ENCODE measurements at regions not wholly inside any gene's neighbourhood (a gene's known extent, or its start where the extent isn't known, plus 50 kb on each side); places are given as distances from the start of the nearest gene placed in this dataset.
"Not testable (repeated sequence)": the region's sequence is repeated elsewhere in the genome, so short reads cannot be mapped to it uniquely, and the experiment has no call there.

- DNase-seq = no peak
Observed at GRCh38 chr2:234590076-234590475, 93.2 kb upstream of the ARL4C start.

- DNase-seq = no peak
Observed at GRCh38 chr2:234588054-234588430, 91.2 kb upstream of the ARL4C start.

- DNase-seq = no peak
Observed at GRCh38 chr2:234587341-234588053, 90.6 kb upstream of the ARL4C start.

GRCh38 chr2:234583331-234583730 is 86.5 kb upstream of the ARL4C start:
- no peak for DNase-seq

GRCh38 chr2:234580686-234581085 is 83.8 kb upstream of the ARL4C start:
- no peak for DNase-seq

GRCh38 chr2:234579231-234579962 is 82.5 kb upstream of the ARL4C start:
- DNase-seq = no peak

- DNase-seq = no peak
Observed at GRCh38 chr2:234578389-234578788, 81.5 kb upstream of the ARL4C start.

- no peak for DNase-seq
Observed at GRCh38 chr2:234577191-234577590, 80.3 kb upstream of the ARL4C start.

- DNase-seq = no peak
Observed at GRCh38 chr2:234571620-234572407, 74.9 kb upstream of the ARL4C start.

GRCh38 chr2:234570476-234570875 is 73.6 kb upstream of the ARL4C start:
- no peak for DNase-seq

- no peak for DNase-seq
Observed at GRCh38 chr2:234569776-234570430, 73.0 kb upstream of the ARL4C start.

- DNase-seq = no peak
Observed at GRCh38 chr2:234566622-234567021, 69.7 kb upstream of the ARL4C start.

- no peak for DNase-seq
Observed at GRCh38 chr2:234565842-234566619, 69.2 kb upstream of the ARL4C start.

- DNase-seq = no peak
Observed at GRCh38 chr2:234565201-234565600, 68.3 kb upstream of the ARL4C start.

- no peak for DNase-seq
Observed at GRCh38 chr2:234564699-234565098, 67.8 kb upstream of the ARL4C start.

- no peak for DNase-seq
Observed at GRCh38 chr2:234559609-234560008, 62.7 kb upstream of the ARL4C start.

- no peak for DNase-seq
Observed at GRCh38 chr2:234558642-234559041, 61.8 kb upstream of the ARL4C start.

GRCh38 chr2:234556848-234557573 is 60.1 kb upstream of the ARL4C start:
- DNase-seq = no peak

GRCh38 chr2:234555616-234556249 is 58.9 kb upstream of the ARL4C start:
- no peak for DNase-seq

- no peak for DNase-seq
Observed at GRCh38 chr2:234555161-234555560, 58.3 kb upstream of the ARL4C start.

- not testable (repeated sequence) for DNase-seq
Observed at GRCh38 chr2:234553223-234553622, 56.3 kb upstream of the ARL4C start.
